ENCODE measurements at regions not wholly inside any gene's neighbourhood (a gene's known extent, or its start where the extent isn't known, plus 50 kb on each side); places are given as distances from the start of the nearest gene placed in this dataset.

GRCh38 chr6:156697225-156697830 is 79.8 kb upstream of the ARID1B start:
- TF ChIP-seq HEYL (CRISPR knock-in tag; IDR thresholded peaks at IDR 0.05), result no peak
- TF ChIP-seq TP53 (CRISPR knock-in tag; IDR thresholded peaks at IDR 0.05), result no peak
- no peak for TF ChIP-seq MYC (IDR thresholded peaks at IDR 0.05; ENCODE audit: borderline replicate concordance, low read length)
- TF ChIP-seq MAFK (IDR thresholded peaks at IDR 0.05; ENCODE audit: partially characterized antibody), result no peak
- TF ChIP-seq RAD21 (conservative IDR thresholded peaks at IDR 0.05 in 1 of 2, IDR thresholded peaks at IDR 0.05 in 1 of 2), result no peak
- TF ChIP-seq RARB (CRISPR knock-in tag; IDR thresholded peaks at IDR 0.05), result no peak
- TF ChIP-seq HOXA7 (CRISPR knock-in tag; IDR thresholded peaks at IDR 0.05), result no peak
- ATAC-seq (no peak), FAIRE-seq (no peak), DNase-seq (ENCODE audit: low read depth in 1 of 2, low spot score in 1 of 2) (no peak)
- H3K4me3 ChIP-seq, result no peak overlapping the region
- CTCF ChIA-PET, result interaction anchor here (0.7 kb wide), 1 partner anchor 442 kb away, joined by 3 read pairs; no protein-coding TSS in a partner anchor
- no peak overlapping the region for H3K4me2 ChIP-seq
- whole genome bisulfite sequencing (ENCODE audit: missing lambda C conversion rate), result 85% methylated on average over 5 of the region's 5 CpGs
- H3K4me1 ChIP-seq, result peaks cover 14% of the 10 kb centered on the region
- POLR2A ChIA-PET, result no interaction called here
- no peaks in the 10 kb centered on the region for H3K9me3 ChIP-seq
- no peak overlapping the region for H3K27ac ChIP-seq

- ATAC-seq (no peak), DNase-seq (ENCODE audit: low read depth in 1 of 2, low spot score in 1 of 2) (no peak), FAIRE-seq (no peak)
- ChIA-PET POLR2A (no interaction called here), CTCF (no interaction called here)
- WGBS (ENCODE audit: missing lambda C conversion rate), result 50% methylated on average over 6 of the region's 6 CpGs
- no peak overlapping the region for H3K4me2 ChIP-seq
- no peak overlapping the region for H3K4me3 ChIP-seq
- peaks cover 14% of the 10 kb centered on the region for H3K4me1 ChIP-seq
- TF ChIP-seq POLR2A (IDR thresholded peaks at IDR 0.05; ENCODE audit: low read length) (no peak), MAZ (IDR thresholded peaks at IDR 0.05; ENCODE audit: borderline replicate concordance, low read depth, low read length) (no peak), ZFP36 (IDR thresholded peaks at IDR 0.05; ENCODE audit: borderline replicate concordance, partially characterized antibody) (no peak), SMC3 (IDR thresholded peaks at IDR 0.05) (no peak), ZC3H11A (IDR thresholded peaks at IDR 0.05) (no peak), ESRRA (IDR thresholded peaks at IDR 0.05; ENCODE audit: borderline replicate concordance, low read length) (no peak), E2F6 (IDR thresholded peaks at IDR 0.05; ENCODE audit: borderline replicate concordance, low read depth) (no peak), RARB (CRISPR knock-in tag; IDR thresholded peaks at IDR 0.05) (no peak)
- no peak overlapping the region for H3K27ac ChIP-seq
- H3K9me3 ChIP-seq, result no peaks in the 10 kb centered on the region
These were observed 81.4 kb upstream of the ARID1B start for GRCh38 chr6:156695742-156696141.

- TF ChIP-seq CHD4 (IDR thresholded peaks at IDR 0.05; ENCODE audit: borderline replicate concordance), result no peak
- TF ChIP-seq CBX2 (IDR thresholded peaks at IDR 0.05; ENCODE audit: borderline replicate concordance, low read depth), result no peak
- no peak for TF ChIP-seq NR3C1 (IDR thresholded peaks at IDR 0.05)
- TF ChIP-seq MAX (IDR thresholded peaks at IDR 0.05), result no peak
- no peak for TF ChIP-seq MAZ (IDR thresholded peaks at IDR 0.05; ENCODE audit: borderline replicate concordance, low read depth, low read length)
- no peak for TF ChIP-seq POLR2A (IDR thresholded peaks at IDR 0.05; ENCODE audit: low read length)
- TF ChIP-seq RNF2 (IDR thresholded peaks at IDR 0.05; ENCODE audit: borderline replicate concordance, low read depth), result no peak
- TF ChIP-seq CBX8 (IDR thresholded peaks at IDR 0.05), result no peak
- TF ChIP-seq ESRRA (IDR thresholded peaks at IDR 0.05; ENCODE audit: borderline replicate concordance, low read length), result no peak
- TF ChIP-seq NFE2L2 (conservative IDR thresholded peaks at IDR 0.05; ENCODE audit: low read length), result no peak
- no peak for TF ChIP-seq SMC3 (IDR thresholded peaks at IDR 0.05)
- TF ChIP-seq EHF (CRISPR knock-in tag; IDR thresholded peaks at IDR 0.05), result no peak
- TF ChIP-seq FOSB (CRISPR knock-in tag; IDR thresholded peaks at IDR 0.05), result no peak
- no peak for TF ChIP-seq PBX3 (IDR thresholded peaks at IDR 0.05)
- no peak for TF ChIP-seq GATA3 (IDR thresholded peaks at IDR 0.05; ENCODE audit: borderline replicate concordance)
- TF ChIP-seq CEBPB (IDR thresholded peaks at IDR 0.05), result no peak
- TF ChIP-seq FOSL2 (IDR thresholded peaks at IDR 0.05), result no peak
- TF ChIP-seq FOSL2 (CRISPR knock-in tag; IDR thresholded peaks at IDR 0.05), result no peak
- TF ChIP-seq TP53 (CRISPR knock-in tag; IDR thresholded peaks at IDR 0.05), result no peak
- FAIRE-seq, result no peak
- Histone ChIP-seq H3K4me1 (peaks cover 12% of the 10 kb centered on the region), H3K9me3 (no peaks in the 10 kb centered on the region), H3K4me2 (no peak overlapping the region), H3K27ac (no peak overlapping the region), H3K4me3 (no peak overlapping the region)
- no peak for ATAC-seq
- WGBS (ENCODE audit: missing lambda C conversion rate), result 78% methylated on average over 2 of the region's 2 CpGs
- DNase-seq (ENCODE audit: low read depth in 1 of 2, low spot score in 1 of 2), result no peak
- CTCF ChIA-PET, result no interaction called here
- POLR2A ChIA-PET, result no interaction called here
These were observed 82.5 kb upstream of the ARID1B start for GRCh38 chr6:156694679-156695078.

All from A549 (cell line).